IPS DF 19.7 (cell line): ENCODE measurements at regions not wholly inside any gene's neighbourhood (a gene's known extent, or its start where the extent isn't known, plus 50 kb on each side); places are given as distances from the start of the nearest gene placed in this dataset.
A peak's percentile ranks its signal among the peaks of the same experiment; 100 is the strongest.

Experiments used
- DNase-seq: peaks from one replicate; pipeline ENCODE4 v3.0.0-alpha.2; 2013; ENCODE audit warnings: low read depth, low spot score

- no peak for DNase-seq
Measured at GRCh38 chr7:17687361-17687760, 252.9 kb downstream of the SNX13 start.

DNA sequence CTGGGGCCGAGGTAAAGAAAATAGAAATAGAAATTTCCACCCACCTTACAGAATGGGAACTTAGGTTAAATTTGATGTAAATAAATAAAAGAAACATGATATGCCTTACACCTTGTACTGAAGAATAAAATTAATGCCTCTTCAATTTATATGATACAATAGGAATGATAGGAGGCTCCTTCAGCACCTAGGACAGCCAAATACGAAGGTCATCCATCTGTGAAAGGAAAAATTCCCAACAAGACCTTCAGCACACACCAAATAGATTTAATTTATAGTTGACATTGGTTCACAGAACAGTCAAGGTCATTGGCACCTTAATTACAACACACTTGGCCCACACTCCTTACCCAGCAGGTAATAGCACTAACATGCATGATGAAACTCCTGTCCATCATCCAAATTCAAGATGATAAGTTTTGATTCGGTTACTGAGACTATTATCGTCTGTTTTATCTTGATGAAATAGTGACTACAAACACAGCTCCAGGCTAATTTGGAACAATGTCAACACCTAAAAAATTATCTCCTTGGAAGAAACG lies 250.9 kb downstream of the SNX13 start:
- no peak for DNase-seq

DNA sequence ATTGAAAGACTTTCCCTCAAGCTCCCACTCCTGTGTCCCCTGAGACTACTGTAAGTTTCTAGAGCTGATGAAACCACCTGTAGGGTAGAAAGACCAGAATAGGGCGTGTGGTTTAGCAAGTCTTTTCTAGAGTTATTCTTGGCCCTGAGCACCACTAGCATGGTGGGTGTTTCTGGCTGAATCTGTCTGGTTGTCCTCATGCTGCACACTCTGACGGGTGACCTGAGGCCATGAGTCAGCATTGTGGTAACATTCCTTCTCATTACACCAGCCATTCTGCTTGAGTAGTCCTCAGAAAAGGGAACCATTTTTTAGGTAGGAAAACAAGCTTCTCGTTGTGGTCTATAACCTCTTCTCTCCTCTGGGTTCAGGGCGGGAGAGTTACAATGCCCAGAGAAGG lies 250.3 kb downstream of the SNX13 start:
- no peak for DNase-seq

DNA sequence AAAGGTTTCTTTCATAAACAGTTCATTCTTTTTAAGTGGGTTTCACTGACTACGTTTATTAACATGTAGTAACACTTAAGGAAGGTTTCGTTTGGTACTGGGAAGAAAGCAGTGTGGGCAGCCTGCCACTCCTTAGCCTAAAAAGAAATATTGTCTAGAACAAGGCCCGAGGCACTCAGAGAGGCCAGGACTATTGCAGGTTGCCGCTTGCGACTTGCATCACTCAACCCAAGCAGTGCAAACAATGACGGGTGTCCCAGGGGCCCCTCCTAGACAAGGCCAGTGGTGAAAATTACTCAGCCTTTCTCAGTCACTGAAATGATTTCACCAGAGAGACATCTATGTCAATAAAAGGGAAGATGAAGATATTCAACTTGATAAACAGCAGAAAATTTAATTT lies 243.9 kb downstream of the SNX13 start:
- no peak for DNase-seq

DNA sequence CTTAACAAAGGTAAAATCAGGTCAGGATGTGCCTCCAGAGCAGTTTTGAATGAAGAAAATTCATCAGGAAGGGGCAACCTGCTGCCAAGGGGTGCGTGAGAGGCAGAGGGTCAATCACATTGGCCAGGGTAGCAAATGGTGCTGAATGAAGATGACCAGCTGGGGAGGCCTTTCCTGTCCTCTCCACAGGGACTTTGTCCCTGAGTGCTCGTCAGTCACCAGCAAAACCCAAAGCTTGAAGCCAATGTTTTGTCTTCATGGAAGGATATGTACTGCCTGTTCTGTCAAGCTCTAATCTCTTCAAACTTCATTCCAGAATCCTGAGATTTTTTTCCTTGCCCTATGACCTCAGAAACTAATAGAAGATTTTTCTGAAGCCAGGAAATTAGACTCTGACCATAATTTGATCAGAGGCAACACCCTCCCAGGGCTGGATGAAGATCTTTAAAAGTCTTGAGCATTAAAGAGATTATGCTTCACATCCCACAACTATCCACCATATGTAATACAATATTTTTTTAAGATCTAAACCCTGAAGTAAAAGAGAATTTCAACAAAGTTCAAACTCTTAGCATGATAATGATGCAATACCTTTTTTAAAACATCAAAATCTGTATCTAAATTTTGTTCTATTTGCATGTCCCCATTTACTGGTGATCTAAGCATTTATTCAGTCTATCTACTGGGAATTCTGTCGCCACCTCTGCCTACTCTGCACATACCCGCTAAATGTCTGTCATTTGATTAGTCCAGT lies 243.0 kb downstream of the SNX13 start:
- no peak for DNase-seq

DNA sequence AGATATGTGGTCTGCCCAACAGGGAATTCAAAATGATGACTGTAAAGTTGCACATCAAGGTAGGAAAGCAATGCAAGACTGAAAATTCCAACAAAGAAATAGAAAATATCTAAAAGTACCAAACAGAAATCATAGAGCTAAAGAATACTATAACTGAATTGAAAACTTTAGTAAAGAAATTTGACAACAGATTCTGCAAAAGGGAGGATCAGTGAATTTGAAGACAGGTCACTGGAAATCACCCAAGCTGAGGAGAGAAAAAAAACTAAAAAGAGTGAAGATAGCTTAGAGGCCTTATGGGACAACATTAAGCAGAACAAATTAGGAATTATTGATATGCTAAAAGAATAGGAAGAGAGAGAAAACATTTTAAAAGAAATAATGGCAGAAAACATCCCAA lies 240.6 kb downstream of the SNX13 start:
- no peak for DNase-seq

- no peak for DNase-seq
Measured at GRCh38 chr7:17700138-17700537, 240.2 kb downstream of the SNX13 start.

- no peak for DNase-seq
Measured at GRCh38 chr7:17706275-17706674, 234.0 kb downstream of the SNX13 start.

DNA sequence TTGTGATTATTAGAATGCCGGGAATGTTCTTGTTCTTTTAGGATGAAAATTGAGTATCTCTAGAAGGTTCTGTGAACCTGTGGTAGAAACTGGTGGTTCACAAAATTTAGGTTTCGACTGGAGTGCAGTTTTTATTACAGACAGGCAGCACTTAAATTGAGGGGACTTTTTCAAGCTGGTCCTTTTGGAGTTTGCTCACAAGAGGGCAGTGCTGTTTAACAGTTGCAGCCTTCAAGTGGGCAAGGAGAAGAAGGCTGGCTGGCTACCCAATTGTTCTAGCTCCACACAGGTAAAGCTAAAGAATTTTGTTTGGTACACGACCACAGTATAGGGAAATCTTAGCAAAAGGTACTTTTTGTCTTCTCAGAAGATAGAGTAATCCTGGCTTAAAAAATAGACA lies 233.6 kb downstream of the SNX13 start:
- peak; percentile 12 for DNase-seq

DNA sequence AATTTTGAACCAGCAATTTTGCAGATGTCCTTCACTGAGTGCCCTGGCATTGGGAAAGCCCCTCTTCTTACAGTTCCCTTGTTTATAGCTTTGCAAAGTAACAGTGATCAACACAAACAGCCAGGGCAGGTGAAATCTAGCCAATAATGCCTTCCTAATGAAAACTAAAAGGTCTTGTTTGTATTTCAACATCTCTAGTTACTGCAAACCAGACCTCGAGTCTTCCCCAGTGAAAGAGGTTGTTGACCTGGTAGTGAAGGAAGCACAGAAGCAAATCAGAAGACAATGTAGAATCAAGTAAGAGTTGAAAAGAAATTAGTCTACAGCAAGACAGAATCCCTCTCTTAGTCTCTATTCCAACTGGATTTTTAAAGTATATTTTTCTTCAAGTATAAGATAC lies 231.2 kb downstream of the SNX13 start:
- DNase-seq = no peak

DNA sequence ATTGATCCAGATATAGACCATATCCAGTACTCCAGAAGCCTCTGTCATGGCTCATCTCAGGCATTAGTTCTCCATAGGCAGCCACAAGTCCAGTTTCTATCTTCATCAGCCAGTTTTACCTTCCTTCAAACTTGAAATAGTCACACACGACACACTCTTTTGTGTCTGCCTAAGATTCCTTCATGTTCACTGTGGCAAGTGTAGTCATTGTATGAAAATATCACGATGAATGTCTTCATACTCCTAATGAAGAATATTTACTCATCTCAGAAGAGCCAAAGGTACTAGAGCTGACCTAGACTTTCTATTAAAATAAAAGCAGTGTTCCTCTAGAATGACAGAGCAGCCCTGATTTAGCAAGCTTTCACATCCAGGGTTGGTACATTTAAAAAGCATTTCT lies 230.7 kb downstream of the SNX13 start:
- DNase-seq = no peak

DNA sequence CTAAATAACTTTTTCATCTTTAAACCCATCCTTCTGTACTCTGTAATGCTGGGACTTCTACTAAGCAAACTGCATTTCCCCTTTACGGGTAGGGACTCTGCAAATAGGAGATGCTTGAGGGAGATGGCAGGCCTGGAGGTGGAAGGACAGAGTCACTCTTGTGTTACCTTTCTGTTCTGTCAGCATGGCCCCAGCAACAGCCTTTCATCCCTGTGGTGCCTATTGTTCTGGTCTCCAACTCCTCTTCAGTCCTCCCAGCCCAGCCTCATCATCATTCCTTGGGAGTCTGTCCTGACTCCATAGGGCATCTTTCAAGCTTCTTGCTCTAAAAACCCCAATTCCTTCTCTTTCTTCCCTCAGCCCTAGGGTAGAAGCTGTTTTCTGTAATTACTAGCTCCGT lies 230.0 kb downstream of the SNX13 start:
- DNase-seq = no peak

- no peak for DNase-seq
Measured at GRCh38 chr7:17713584-17713983, 226.7 kb downstream of the SNX13 start.

GRCh38 chr7:17716816-17717215 lies 223.5 kb downstream of the SNX13 start:
- no peak for DNase-seq

DNA sequence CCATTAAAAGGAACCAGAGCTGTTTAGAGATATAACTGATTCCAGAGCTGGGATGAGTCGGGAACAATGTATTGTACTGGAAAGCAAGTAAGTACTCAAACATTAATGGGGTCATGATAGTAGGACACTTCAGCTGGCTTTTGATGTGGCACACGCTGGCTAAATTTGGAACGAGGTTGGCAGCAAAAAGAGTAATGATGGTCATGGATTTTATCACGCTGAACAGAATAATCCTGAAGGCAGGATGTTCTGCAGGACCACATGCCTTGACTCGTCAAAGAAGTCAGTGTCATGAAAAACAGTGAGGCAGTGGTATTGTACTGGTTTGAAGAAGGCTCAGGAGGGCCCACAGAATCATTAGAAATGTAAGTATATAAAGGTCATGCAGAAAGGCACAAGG lies 220.3 kb downstream of the SNX13 start:
- no peak for DNase-seq

DNA sequence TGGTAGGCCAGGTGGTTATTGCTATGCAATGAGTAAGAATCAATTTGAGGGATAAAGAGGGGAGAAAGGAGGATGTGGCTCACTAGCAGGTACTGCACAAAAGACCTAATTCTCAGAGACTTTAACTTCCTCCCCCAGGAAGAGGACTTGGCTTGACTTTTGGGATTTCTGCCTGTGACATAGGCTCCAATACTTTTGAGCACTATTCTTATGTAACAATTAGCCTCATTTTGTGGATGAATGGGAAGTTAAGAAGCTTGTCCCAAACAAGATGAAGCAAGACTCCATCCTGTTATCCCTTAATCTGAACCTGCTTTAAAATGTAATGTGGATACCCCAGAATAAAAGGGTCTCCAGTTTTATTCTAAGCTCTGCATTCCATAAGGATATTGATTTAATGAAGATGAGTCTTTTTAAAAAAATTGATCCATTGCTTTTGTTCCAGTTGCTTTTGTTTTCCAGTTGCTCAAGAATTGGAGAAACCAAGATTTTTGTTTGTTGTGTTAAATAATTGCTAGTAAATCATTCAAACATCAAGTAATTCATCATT lies 218.5 kb downstream of the SNX13 start:
- DNase-seq = no peak

- DNase-seq = no peak
Measured at GRCh38 chr7:17722798-17723197, 217.5 kb downstream of the SNX13 start.

- no peak for DNase-seq
Measured at GRCh38 chr7:17725821-17726220, 214.5 kb downstream of the SNX13 start.

DNA sequence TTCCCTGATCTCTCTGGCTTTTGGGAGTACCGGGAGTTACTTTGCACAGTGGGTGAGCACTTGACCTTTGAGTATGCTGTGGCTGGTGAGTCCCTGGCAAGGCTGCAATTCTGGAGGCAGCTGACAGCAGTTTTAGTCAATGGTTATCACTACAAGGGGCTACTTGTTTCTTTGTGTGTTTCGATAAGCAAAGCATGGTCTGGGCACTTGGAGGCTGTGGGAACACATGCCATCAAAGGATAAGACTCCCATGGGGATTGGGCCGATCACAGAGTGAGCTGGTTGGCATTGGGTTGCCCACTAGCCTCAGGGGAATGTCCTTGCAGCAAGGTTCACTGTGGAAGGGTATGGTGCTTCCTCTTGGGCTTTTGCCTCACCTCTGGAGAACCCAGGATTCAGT lies 208.2 kb downstream of the SNX13 start:
- no peak for DNase-seq
